Glomerular visceral epithelial cell (primary cell): ENCODE measurements at regions not wholly inside any gene's neighbourhood (a gene's known extent, or its start where the extent isn't known, plus 50 kb on each side); places are given as distances from the start of the nearest gene placed in this dataset.
"Not testable (repeated sequence)": the region's sequence is repeated elsewhere in the genome, so short reads cannot be mapped to it uniquely, and the experiment has no call there.

Source experiments
- DNase-seq: peaks from one replicate; pipeline ENCODE4 v3.0.0-alpha.2; 2016; ENCODE audit errors: extremely low spot score

DNA sequence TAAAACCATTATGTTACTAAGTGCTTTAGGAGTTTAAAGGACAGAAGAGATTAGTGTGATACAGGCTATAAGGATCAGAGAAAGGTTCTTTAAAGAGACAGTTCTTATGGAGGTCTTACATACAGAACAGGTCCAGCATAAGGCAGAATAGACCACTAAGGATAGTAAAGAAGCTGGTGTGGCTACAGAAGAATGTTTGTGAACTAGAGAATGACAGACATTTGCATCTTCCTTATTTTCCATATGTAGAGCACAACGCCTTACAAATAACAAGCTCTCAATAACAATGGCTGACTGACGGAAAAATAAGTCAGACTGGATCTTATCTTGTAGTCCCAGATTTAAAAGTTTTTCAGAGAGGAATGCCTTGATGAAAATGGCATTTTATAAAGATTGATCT is 95.6 kb upstream of the NOTCH2NLA start:
- not testable (repeated sequence) for DNase-seq

DNA sequence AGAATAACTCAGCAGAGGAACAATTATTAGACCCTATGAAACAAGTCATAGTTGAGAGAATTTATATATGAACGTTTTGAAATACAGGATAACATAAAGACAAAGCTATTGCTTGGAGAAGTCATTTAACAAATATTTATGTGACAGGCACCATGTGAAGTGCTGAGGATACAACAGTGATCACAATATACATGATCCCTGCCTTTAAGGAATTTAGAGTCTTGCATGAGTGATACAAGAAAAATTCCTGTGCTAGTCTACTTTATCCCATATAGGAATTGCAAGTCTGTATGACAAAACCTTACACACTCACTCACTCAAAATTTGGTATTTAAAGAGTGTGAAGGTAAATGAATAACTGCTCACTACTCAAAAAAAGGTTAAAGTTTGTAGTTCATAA is 94.5 kb upstream of the NOTCH2NLA start:
- DNase-seq: not testable (repeated sequence)

DNA sequence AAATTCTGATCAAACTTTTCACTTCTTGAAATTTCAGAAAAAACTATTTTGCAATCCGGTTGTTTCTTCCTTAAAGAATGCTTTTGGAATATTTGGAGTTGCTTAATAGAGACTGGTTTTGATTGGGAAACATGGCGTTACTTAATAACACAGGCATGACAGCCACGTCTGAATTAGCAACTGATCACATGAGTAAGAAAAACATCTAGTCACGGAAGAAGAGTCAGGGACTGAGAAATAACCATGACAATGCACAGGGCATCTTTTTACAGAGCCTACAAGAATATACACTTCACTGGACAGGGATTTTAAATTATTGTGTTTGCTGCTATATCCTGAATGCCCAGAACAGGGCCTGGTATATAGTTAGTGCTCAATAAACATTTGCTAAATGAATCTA is 94.1 kb upstream of the NOTCH2NLA start:
- not testable (repeated sequence) for DNase-seq

DNA sequence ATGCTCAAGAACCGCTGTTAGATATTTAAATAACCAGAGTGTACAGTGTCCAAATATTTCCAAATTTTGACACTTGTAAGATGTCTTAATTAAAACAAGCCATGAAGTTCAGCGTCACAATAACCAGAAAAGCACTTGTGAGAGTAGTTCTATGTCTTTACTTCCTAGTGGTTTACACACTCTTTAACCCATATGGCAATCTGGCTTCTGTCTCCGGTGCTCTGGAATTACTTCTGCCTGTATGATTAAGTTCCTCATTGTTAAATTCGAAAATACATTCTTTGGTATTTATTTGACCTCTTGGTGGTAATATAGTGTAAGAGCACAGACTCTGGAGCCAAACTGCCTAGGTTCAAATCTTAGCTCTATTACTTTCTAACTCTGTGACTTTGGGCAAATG is 89.9 kb upstream of the NOTCH2NLA start:
- not testable (repeated sequence) for DNase-seq

DNA sequence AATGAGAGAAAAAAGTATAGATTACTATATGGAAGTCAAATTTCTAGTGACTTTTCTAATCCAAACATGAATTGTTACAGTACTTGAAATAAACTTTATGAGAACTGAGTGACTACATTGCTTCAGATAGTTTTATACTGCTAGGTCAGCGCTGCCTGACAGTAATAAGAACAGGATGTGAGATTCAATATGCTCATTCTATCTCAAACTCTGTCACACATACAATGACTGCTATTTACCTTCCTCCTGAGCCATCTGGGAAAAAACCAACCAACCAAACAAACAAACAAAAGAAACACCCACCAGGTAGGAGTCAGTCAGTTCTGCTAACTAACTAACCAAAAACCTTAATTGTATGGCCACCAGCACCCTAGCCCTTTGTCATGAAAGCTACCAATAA is 89.0 kb upstream of the NOTCH2NLA start:
- not testable (repeated sequence) for DNase-seq

DNA sequence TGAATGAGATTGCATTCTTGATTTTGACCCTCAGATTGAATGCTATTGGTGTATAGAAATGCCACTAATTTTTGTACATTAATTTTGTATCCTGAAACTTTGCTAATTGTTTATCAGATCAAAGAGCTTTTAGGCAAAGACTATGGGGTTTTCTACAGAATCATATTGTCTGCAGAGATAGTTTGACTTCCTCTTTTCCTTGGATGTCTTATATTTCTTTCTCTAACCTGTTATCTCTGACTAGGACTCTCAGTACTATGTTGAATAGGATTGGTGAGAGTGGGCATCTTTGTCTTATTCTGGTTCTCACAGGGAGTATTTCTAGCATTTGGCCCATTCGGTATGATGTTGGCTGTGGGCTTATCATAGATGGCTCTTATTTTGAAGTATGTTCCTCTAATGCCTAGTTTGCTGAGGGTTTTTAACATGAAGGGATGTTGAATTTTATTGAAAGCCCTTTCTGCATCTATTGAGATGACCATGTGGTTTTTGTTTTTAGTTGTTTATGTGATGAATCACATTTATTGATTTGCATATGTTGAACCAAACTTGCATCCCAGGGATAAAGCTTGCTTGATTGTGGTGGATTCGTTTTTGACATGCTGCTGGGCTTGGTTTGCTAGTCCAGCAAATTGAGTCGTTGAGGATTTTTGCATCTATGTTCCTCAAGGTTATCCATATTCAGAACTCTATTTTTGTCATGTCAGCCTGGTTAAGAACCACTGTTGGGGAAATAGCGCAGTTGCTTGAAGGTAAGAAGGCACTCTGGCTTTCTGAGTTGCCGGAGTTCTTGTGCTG is 85.8 kb upstream of the NOTCH2NLA start:
- not testable (repeated sequence) for DNase-seq

DNA sequence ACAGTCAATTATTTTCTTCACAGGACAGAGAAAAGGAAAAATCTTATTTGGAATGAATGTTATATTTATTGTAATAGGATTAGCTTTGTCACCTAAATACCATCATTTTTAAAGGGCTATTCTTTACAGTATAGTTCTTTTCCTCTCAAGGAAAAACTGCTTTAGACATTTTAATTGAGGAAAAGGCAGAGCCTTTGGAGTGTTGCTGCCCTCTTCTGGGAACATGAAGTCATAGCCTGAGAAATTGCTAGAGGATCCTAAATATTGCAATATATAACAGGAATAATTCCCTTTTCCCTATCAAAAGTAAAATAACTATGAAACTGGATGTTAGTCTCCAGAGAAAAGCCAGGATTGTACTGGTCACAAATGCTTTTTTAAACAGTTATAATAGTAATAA is 81.8 kb upstream of the NOTCH2NLA start:
- DNase-seq: not testable (repeated sequence)

DNA sequence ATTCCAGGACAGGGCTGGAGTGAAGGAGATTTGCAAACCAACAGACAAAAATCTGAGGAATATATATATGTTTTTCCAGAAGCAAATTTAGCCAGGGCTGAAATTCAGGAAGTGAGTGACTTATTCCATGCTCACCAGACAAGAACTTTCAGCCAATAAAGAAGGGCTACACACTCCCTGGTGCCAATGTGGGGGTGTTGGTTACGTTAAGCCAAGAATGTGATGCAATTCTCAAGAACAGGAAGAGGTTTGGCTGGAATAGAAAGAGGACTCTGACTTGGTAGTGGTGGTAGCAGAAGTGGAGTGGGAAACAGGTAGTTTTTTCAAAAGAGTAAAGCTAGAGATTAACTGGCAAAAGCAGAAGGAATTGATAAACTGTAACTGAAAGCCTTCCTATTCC is 80.6 kb upstream of the NOTCH2NLA start:
- not testable (repeated sequence) for DNase-seq

DNA sequence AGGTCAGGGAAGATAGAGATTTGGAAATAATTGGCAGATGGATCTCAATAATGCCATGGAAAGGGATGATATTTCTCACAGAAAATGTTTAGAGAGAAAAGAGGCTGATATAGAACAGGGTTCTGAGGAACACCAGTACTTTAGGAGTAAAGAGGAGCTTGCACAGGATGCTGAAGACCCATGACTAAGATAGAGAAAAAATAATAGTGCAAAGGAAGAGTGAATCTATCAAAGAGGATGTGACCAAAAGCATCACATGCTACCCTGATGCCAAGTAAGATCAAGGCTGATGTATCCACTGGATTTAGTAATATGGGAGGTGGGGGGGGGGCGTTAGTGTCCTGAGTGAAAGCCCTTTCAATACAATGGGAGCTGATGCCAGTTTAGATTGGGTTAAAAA is 80.1 kb upstream of the NOTCH2NLA start:
- not testable (repeated sequence) for DNase-seq

DNA sequence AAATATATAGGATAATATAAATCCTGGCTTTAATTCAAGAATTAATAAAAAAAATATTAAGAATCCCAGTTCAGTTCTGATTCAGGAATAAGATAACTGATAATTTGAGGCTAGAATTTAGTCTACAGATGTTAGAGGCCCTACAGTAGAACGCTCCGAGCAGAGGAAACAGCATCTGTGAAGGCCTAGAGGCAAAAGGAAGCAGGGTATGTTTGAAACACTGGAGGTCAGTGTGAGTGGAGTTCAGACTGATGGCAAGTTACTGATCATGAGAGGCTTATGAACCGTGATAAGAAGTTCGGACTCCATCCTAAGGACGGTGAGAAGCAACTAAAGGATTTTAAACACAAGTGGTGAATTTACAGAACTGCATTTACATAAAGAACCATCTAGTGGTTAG is 79.3 kb upstream of the NOTCH2NLA start:
- not testable (repeated sequence) for DNase-seq

DNA sequence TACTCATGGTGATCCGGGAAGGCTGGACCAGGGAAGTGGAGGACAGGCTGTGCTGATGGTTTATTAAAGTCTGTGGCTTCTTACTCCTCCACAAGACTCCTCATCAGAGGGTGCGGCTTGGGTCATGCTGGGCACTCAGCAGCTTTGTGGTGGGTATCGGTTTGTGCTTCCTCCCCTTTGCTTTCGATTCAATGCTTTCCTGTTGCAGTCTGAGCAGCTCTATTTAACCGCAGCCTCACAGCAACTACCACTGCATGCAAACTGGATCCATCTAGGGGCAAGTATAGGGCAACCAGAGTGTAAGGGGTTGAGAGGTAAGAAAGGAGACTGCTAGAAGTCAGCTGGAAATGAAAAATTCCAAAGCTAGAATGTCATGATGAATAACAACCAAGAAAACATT is 78.8 kb upstream of the NOTCH2NLA start:
- not testable (repeated sequence) for DNase-seq

DNA sequence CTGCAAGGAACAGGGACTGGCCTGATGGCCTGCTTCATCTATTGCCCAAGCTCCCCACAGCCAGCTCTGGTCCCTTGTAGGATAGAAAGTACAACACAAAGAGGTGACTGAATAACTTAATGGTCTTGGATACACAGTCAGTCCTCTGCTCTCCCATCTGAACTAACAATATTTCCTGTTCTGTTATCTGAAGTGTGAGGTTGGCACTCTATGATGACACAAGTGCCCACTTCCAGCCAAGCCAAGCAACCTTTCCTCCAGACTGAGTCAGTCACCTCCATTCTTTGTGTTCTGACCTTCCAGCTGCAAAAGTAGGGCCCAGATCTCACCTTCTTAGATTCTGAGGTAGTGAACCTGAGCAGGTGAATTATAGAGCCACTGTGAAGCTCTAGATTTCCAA is 77.8 kb upstream of the NOTCH2NLA start:
- DNase-seq: not testable (repeated sequence)

DNA sequence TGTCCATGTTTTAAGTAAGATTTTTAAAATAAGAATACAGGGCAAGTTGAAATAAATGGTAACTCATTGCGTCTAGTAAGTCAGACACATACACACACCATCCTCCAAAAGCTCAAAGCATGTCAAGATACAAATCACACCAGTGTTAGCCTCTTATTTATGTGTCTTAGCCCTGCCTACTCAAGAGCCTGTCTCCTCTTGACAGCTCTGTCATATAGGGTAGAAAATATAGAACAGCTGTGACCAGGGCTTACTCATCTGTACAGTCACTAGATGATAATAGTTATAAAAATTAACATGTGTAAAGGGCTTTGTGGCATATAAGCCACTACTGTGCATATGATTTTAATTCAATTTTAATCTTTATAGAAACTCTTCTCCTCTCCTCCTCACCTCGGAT is 76.6 kb upstream of the NOTCH2NLA start:
- not testable (repeated sequence) for DNase-seq

DNA sequence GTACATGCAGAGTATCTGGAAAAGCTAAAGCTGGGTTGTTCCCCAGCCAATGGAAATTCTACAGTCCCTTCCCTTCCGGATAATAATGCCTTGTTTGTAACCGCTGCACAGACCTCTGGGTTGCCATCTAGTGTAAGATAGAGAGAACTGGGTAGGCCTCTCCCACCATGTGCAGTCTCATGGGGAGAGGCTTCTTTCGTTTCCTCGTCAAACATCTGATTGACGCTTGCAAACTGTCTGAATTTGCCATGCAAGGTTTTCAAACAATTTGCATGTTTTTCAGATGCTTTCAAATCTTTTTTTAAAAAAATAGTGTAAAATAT is 69.7 kb upstream of the NOTCH2NLA start:
- not testable (repeated sequence) for DNase-seq

DNA sequence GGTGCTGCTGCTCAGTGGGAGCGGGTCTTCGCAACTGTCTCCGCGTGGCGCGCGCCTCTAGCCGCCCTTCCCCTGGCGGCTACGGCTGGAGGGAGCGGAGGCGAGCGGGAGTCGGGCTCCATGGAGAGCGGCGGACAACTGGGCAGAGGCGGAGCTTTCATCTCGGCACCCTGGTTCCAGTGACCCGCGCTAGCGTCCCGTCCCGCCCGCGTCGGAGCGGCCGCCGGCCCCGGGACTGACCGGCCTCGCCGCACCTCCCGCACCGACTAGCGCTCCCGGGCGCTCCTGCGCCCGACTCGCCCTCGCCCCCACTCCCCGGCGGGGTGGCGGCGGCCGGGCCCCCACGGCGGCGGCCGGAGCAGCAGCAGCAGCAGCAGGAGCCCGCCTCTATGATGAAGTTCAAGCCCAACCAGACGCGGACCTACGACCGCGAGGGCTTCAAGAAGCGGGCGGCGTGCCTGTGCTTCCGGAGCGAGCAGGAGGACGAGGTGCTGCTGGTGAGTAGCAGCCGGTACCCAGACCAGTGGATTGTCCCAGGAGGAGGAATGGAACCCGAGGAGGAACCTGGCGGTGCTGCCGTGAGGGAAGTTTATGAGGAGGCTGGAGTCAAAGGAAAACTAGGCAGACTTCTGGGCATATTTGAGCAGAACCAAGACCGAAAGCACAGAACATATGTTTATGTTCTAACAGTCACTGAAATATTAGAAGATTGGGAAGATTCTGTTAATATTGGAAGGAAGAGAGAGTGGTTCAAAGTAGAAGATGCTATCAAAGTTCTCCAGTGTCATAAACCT is 69.2 kb upstream of the NOTCH2NLA start:
- not testable (repeated sequence) for DNase-seq

DNA sequence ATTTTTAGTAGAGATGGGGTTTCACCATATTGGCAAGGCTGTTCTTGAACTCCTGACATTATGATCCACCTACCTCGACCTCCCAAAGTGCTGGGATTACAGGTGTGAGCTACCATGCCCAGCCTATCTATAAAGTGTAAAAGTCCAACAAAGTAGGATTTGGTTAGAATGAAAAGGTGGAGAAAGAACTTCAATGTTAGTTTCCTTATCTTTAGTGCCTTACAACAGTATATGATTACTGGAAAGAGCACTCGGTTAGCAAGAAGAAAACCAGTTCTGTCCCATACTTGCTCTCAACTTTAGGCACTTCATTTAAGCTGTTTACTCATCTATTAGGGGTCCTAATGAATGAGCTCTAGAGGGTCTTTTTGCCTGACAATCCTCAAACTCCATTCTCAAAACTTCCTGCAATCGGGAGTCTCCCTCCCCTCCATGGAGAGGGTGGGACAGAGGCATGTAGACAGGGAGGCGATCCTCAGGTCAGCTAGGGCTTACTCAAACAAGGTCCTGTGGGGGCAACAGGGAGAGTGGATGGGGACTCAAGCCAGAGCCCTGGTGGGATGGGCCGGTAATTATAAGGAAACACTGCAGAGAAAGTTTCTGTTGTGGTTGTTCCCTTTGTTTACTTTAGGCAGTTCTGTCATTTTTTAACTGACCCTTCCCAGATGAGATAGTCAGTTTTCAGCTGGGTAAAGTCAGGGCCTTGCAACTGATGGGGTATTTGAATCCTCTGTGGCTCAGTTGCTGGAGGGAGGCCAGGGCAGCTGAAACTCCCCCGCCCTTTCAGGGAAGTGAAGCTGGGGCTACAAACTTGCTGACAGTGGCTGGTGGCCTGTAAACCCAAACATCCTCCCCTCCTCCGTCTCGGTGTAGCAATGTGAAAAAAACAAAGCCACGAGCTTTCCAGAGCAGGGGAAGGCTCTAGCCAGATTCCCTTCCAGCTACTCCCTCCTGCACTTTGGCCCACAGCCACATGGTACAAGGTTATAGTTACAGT is 64.4 kb upstream of the NOTCH2NLA start:
- DNase-seq: not testable (repeated sequence)

DNA sequence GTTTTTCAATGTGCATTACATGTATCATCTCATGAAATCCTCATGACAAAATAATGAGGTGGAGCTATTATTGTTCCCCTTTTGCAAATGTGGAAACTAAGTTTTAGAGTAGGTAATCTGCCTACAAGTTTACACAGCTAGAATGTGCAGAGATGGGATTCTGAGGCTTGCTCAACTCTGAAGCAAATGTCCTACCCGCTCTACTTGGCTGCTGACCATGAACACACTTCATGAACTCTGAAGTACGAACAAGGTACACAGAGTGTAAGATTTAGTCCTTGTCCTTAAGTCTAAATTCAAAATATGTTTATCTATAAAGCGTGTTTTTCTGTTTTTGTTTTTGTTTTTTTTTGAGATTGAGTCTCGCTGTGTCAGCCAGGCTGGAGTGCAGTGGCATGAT is 63.6 kb upstream of the NOTCH2NLA start:
- not testable (repeated sequence) for DNase-seq

DNA sequence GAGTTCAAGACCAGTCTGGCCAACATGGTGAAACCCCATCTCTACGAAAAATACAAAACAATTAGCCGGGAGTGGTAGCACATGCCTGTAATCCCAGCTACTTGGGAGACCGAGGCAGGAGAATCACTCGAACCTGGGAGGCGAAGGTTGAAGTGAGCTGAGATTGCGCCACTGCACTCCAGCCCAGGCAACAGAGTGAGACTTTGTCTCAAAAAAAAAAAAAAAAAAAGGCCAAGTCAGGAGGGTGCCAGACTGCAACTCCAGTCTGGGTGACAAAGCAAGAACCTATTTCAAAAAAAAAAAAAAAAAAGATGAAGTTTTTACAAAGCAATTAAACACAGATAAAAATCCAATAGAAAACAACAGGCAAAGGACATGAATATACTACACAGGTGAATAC is 59.1 kb upstream of the NOTCH2NLA start:
- DNase-seq: not testable (repeated sequence)

DNA sequence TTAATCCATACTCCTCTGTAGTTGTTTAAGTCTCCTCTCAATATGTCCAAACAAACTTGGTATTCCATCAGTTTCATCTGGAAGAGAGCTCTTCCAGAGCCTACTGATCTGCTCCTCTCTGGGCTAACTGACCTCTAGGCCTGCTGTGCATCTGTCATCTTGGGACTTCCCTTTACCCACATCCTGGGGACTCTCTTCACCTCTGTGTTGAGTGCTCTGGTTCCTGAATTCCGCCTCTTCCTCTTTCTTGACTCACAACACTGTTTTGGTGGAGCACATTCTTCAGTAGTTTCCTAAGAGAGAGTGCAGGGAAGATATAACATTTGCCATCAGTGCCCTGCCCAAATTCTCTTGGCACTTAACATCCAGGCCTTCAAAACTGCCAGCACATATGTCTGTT is 55.9 kb upstream of the NOTCH2NLA start:
- DNase-seq: not testable (repeated sequence)

DNA sequence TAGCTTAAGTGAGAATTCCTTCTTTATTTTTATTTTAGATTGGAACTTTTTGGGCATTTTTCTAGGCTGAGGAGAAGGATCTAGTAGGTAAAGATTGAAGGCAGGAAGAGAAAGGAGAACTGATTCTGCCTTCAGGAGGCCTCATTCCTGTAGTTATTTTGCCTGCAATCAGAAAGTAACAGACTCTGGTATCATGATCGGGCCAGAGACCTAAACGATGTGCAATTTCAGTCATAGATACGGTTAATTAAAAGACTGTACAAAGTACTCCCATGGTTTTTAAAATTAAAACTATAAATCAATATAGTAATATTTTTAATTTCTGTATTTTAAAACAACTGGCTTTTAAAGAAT is 54.7 kb upstream of the NOTCH2NLA start:
- not testable (repeated sequence) for DNase-seq

DNA sequence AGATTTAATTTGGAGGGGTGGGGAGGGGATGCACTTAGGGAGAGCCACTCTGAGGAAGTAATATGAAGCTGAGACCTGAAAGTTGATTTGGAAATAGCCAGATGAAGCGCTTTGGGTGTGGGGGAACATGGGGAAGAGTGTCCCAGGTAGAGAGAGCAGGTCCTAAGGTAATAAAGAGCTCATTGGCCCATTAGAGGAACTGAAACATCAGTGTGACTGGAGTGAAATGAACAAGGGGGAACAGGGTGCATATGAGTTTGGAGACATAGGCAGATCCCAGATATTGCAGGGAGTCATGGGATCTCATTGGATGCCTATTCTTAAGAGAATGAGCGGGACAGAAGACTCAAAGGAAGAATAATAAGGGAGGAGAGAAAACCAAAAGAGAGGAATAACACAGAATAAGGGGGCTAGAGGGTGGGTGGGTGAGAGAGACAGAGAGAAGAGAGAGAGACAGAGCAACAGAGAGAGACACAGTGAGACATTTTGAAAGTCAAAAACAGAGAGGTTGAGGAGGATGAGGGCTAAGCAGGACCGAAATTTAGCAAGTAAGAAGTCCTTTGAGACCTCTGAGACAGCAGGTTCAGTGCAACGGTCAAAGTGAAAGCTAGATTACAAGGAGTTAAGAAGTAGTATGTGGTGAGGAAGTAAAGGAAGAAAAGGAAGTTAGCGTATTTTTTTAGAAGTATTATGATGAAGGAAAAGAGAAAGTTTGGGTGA is 54.1 kb upstream of the NOTCH2NLA start:
- not testable (repeated sequence) for DNase-seq
